ENCODE measurements at regions not wholly inside any gene's neighbourhood (a gene's known extent, or its start where the extent isn't known, plus 50 kb on each side); places are given as distances from the start of the nearest gene placed in this dataset.

DNA sequence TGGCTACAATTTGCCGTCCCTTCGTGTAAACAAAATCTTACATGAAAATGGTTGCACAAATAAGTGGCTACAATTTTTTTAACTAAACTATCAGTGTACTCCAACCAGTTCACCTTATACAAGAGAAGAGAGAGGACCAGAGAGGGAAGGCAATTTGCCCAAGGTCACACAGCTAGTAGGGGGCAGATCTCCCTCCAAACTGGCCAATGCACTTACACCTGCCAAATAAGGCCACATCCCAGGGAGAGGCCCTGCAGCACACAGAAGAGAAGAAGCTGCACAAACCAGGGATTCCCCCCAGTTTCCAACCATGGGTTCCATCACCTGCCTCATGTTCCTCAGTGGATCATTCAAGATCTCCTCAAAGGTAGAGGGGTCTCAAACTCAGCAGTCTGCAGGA is 349.9 kb downstream of the SOX9 start:
- TF ChIP-seq CHD2 (IDR thresholded peaks at IDR 0.05; ENCODE audit: low read length, partially characterized antibody) (no peak), POLR2A (IDR thresholded peaks at IDR 0.05; ENCODE audit: low read length) (no peak), BHLHE40 (IDR thresholded peaks at IDR 0.05; ENCODE audit: low read depth, low read length) (no peak), NFE2L2 (conservative IDR thresholded peaks at IDR 0.05; ENCODE audit: low read length) (no peak), SMC3 (IDR thresholded peaks at IDR 0.05) (no peak), MAZ (IDR thresholded peaks at IDR 0.05; ENCODE audit: borderline replicate concordance, low read depth, low read length) (no peak)
- TF ChIP-seq, protein P1, sequence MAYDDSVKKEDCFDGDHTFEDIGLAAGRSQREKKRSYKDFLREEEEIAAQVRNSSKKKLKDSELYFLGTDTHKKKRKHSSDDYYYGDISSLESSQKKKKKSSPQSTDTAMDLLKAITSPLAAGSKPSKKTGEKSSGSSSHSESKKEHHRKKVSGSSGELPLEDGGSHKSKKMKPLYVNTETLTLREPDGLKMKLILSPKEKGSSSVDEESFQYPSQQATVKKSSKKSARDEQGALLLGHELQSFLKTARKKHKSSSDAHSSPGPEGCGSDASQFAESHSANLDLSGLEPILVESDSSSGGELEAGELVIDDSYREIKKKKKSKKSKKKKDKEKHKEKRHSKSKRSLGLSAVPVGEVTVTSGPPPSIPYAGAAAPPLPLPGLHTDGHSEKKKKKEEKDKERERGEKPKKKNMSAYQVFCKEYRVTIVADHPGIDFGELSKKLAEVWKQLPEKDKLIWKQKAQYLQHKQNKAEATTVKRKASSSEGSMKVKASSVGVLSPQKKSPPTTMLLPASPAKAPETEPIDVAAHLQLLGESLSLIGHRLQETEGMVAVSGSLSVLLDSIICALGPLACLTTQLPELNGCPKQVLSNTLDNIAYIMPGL (CRISPR knock-in tag; IDR thresholded peaks at IDR 0.05; ENCODE audit: borderline replicate concordance), result no peak
- TF ChIP-seq, protein P2, sequence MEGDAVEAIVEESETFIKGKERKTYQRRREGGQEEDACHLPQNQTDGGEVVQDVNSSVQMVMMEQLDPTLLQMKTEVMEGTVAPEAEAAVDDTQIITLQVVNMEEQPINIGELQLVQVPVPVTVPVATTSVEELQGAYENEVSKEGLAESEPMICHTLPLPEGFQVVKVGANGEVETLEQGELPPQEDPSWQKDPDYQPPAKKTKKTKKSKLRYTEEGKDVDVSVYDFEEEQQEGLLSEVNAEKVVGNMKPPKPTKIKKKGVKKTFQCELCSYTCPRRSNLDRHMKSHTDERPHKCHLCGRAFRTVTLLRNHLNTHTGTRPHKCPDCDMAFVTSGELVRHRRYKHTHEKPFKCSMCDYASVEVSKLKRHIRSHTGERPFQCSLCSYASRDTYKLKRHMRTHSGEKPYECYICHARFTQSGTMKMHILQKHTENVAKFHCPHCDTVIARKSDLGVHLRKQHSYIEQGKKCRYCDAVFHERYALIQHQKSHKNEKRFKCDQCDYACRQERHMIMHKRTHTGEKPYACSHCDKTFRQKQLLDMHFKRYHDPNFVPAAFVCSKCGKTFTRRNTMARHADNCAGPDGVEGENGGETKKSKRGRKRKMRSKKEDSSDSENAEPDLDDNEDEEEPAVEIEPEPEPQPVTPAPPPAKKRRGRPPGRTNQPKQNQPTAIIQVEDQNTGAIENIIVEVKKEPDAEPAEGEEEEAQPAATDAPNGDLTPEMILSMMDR (IDR thresholded peaks at IDR 0.05), result no peak
